HEK293 (cell line): ENCODE measurements at regions not wholly inside any gene's neighbourhood (a gene's known extent, or its start where the extent isn't known, plus 50 kb on each side); places are given as distances from the start of the nearest gene placed in this dataset.

ENCODE experiments used
- HOXA7 ChIP-seq: sonication (generic); formaldehyde crosslinking; IDR thresholded peaks from 2 replicates; pipeline ENCODE4 v1.8.1; 2022; ENCODE audit warnings: missing genetic modification reagents, borderline replicate concordance
- KLF7 ChIP-seq: fragments of 450-650 bp; formaldehyde crosslinking; IDR thresholded peaks from 2 replicates; pipeline ENCODE4 v1.5.1; 2016; ENCODE audit warnings: missing biosample characterization, missing genetic modification characterization, borderline replicate concordance
- MYNN ChIP-seq: fragments of 450-650 bp; formaldehyde crosslinking; IDR thresholded peaks from 2 replicates; pipeline ENCODE4 v1.5.1; 2016; ENCODE audit warnings: missing biosample characterization, missing genetic modification characterization, borderline replicate concordance
- TRIM28 ChIP-seq: IDR thresholded peaks from 2 replicates; pipeline ENCODE4 v1.6.1; 2011; ENCODE audit warnings: low read length, control low read depth, borderline replicate concordance
- ZNF121 ChIP-seq: fragments of 450-650 bp; formaldehyde crosslinking; IDR thresholded peaks from 2 replicates; pipeline ENCODE4 v1.5.1; 2016; ENCODE audit warnings: missing biosample characterization, missing genetic modification characterization
- ZNF350 ChIP-seq: fragments of 450-650 bp; formaldehyde crosslinking; IDR thresholded peaks from 2 replicates; pipeline ENCODE4 v1.5.0; 2017; ENCODE audit warnings: missing biosample characterization, mild to moderate bottlenecking, missing genetic modification characterization
- ZNF777 ChIP-seq: fragments of 450-650 bp; formaldehyde crosslinking; IDR thresholded peaks from 2 replicates; pipeline ENCODE4 v1.5.1; 2017; ENCODE audit warnings: missing biosample characterization, missing genetic modification characterization, borderline replicate concordance
- TF ChIP-seq, protein P1 (sequence below): fragments of 450-650 bp; formaldehyde crosslinking; IDR thresholded peaks from 2 replicates; pipeline ENCODE4 v1.5.1; 2016; ENCODE audit warnings: missing biosample characterization, missing genetic modification characterization
- TF ChIP-seq, protein P2 (sequence below): fragments of 450-650 bp; formaldehyde crosslinking; IDR thresholded peaks from 2 replicates; pipeline ENCODE4 v1.5.1; 2016; ENCODE audit warnings: missing biosample characterization, missing genetic modification characterization

DNA sequence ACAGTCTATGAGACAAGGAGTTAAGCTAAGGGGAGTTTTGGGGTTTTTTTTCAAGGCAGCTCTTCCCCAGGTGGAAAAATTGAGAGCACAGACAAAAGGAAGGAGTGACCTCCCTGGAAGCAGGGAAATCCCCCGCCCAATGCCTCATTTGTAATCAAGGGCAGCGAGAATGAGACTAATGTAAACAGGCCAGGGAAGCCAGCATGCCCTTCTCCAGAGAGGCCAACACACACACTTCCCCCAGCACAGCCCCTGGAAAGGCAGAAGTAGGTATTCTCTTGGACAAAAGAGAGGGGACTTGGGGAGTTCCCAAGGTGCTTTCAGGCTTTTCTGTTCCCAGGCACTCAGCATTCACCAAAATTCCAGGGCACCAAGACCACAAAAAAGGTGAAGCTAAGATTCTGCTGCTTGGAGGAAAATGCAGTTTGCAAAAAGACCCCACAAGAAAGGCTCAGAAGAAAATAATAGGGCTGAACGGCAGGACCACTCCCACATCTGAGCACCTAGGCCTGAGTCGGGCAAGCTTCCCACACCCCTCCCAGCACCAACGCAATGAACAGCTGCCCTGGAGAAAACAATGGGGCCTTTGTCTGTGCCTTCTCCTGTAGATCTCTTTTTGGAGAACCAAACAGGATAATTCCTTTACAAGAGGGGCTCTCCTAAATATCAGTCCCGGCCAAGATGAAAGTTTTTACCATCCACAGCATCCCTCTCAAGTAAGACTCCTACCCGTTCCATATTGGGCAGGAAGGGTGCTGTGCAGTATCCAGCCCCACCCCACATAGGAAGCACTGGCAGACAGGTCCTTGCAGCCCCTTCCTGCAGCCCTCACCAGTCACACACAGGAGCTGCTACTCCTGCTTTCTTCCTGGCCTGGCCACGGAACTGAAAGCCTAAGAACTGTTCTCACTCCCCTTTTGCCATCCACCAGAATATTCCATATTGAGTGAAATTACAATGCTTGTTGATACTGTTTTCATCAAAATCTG, 70.7 kb upstream of the AKIP1 start:
- TF ChIP-seq TRIM28 (no peak), MYNN (no peak), ZNF350 (tag by site-specific recombination) (no peak), ZNF777 (tag by site-specific recombination) (no peak), ZNF121 (tag by site-specific recombination) (no peak), HOXA7 (CRISPR knock-in tag) (no peak), KLF7 (no peak)
- TF ChIP-seq, protein P1, sequence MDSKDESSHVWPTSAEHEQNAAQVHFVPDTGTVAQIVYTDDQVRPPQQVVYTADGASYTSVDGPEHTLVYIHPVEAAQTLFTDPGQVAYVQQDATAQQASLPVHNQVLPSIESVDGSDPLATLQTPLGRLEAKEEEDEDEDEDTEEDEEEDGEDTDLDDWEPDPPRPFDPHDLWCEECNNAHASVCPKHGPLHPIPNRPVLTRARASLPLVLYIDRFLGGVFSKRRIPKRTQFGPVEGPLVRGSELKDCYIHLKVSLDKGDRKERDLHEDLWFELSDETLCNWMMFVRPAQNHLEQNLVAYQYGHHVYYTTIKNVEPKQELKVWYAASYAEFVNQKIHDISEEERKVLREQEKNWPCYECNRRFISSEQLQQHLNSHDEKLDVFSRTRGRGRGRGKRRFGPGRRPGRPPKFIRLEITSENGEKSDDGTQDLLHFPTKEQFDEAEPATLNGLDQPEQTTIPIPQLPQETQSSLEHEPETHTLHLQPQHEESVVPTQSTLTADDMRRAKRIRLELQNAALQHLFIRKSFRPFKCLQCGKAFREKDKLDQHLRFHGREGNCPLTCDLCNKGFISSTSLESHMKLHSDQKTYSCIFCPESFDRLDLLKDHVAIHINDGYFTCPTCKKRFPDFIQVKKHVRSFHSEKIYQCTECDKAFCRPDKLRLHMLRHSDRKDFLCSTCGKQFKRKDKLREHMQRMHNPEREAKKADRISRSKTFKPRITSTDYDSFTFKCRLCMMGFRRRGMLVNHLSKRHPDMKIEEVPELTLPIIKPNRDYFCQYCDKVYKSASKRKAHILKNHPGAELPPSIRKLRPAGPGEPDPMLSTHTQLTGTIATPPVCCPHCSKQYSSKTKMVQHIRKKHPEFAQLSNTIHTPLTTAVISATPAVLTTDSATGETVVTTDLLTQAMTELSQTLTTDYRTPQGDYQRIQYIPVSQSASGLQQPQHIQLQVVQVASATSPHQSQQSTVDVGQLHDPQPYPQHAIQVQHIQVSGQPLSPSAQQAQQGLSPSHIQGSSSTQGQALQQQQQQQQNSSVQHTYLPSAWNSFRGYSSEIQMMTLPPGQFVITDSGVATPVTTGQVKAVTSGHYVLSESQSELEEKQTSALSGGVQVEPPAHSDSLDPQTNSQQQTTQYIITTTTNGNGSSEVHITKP (tag by site-specific recombination), result no peak
- TF ChIP-seq, protein P2, sequence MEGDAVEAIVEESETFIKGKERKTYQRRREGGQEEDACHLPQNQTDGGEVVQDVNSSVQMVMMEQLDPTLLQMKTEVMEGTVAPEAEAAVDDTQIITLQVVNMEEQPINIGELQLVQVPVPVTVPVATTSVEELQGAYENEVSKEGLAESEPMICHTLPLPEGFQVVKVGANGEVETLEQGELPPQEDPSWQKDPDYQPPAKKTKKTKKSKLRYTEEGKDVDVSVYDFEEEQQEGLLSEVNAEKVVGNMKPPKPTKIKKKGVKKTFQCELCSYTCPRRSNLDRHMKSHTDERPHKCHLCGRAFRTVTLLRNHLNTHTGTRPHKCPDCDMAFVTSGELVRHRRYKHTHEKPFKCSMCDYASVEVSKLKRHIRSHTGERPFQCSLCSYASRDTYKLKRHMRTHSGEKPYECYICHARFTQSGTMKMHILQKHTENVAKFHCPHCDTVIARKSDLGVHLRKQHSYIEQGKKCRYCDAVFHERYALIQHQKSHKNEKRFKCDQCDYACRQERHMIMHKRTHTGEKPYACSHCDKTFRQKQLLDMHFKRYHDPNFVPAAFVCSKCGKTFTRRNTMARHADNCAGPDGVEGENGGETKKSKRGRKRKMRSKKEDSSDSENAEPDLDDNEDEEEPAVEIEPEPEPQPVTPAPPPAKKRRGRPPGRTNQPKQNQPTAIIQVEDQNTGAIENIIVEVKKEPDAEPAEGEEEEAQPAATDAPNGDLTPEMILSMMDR (tag by site-specific recombination), result no peak
